Superior temporal gyrus (tissue), 1 donor: ENCODE measurements at regions not wholly inside any gene's neighbourhood (a gene's known extent, or its start where the extent isn't known, plus 50 kb on each side); places are given as distances from the start of the nearest gene placed in this dataset.
"Not testable (repeated sequence)": the region's sequence is repeated elsewhere in the genome, so short reads cannot be mapped to it uniquely, and the experiment has no call there.

ENCODE experiments used
- DNase-seq: peaks from one replicate; pipeline ENCODE4 v3.0.0-alpha.2; 2016; ENCODE audit errors: extremely low spot score

DNA sequence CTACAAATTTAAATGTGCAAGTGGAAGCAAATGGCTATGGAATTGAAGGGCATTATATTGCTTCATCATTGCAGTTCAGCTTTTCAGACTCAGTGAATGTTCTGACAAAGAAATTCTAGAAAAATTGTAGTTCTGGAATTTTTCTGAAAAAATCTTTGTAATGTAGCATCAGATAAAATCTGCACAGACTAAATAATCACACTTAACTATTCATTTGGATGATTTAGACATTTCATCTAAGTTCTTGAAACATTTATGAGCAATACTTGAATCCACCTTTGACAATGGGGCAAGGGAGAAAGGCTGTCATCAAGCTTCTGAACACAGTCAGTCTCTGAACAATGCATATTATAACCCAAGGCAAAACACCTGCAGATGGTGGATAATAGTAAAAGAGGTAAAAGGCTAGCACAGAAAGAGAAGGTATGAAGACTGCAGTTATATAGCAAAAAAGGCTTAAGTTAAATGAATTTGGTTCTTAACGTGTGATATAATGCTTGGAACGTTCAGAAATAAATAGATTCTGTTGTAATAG lies 1352.0 kb upstream of the NUDT12 start:
- DNase-seq, result no peak

DNA sequence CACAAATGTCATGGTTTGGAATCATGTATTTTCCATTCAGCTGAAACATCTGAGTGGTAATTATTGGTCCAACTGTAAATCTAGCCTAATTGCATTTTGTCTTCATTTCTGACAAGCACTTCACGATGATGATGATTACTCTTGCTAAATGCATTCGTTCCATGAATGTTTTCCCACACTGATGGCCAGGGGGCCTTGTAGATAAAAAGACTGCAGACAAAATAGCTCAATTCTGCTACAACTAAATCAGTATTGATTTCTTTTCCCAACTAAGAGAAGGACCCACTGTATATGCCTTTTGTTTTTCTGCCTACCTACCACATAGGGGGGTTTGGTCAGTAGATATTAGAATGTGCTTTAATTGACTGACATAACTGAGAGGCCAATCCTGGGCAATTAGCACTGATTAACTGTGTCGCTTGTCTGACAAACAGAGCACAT lies 1351.3 kb upstream of the NUDT12 start:
- DNase-seq, result no peak

DNA sequence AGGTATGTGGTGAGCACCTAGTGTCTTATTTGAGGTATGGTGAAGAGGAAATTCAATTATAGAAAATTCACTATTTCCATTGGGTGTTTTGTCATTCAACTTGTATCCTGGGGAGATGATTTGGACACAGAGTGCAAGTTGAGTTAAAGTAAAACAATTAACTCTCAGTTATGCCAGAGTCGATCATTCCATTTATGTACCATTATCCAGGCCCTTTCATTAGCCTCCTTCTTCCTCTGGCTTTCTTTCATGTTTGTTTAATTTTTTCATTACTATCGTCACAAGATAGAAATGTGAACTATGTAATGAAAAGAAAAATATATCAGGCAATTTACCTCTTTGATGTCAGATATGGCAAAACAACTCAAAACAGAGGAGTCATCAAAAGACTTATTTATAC lies 1347.2 kb upstream of the NUDT12 start:
- no peak for DNase-seq

DNA sequence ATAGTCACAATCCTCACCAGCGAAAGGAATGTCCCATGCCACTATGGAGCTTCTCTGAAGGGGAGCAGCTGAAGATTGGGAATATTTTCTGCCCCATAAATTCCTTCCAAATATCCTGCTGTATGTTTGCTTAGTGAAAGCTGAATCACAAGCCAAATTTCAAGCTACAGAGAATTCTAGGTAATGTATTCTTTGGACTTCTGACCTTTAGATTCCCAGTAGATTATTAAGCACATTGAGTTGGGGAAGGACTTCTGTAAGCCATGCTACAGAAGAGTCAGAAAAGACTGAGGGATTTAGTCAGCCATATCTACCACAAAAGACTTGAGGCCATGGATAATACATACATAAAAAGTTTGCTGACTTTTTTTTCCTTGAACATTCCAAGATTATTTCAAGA lies 1342.0 kb upstream of the NUDT12 start:
- DNase-seq, result no peak

DNA sequence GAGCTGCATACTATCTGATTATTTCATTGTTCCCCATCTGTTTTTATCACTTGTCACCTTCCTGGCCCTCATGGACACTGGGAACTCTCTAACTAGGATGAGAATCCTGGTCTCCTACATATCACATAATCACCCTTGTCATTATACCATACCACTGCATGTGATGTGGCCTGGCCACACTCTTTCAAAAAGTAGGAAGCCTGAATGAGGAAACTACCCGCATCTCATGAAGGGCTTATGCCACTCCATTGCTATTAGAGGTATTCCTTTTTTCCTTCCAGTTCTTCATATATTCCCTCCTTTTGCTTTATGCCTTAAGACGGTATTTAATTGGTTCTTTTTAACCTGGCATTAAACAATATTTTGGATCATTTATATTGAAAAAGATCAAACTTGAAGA lies 1341.4 kb upstream of the NUDT12 start:
- DNase-seq, result no peak

DNA sequence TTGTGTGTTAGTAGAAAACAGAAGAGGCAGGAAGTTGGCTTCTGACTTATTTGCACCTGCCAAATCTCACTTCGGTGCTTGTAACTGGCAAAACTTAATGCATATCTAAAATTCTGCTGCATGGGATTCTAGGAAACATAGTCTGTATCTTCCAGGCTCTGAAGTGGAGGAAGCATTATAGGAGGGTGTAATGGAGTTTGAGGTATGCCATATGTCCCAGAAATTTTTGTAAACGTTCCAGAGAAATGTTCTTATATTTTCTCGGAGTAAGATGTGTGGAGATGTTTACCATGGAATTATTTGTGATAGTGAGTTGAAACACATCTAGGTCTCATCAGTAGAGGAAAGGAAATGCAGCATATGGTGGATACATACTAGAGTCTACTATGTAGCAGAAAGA lies 1329.0 kb upstream of the NUDT12 start:
- DNase-seq, result peak; percentile 30

DNA sequence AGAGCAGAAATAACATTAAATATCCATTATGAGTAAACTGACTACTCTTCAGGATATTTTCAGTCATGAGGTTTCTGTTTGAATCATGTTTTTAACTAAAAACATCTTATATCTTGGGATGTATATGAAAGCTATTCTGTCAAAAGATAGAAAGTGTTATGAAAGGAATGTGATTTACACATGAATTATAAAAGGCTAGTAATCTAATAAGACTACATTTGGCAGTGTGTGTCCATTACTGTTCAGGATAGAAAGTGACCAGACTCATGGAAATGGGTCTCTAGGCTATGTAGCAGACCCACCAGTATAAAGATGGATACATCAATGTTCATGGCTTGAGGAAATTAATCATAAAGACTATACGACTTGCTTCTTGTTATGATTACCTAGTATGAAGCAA lies 1328.2 kb upstream of the NUDT12 start:
- no peak for DNase-seq

DNA sequence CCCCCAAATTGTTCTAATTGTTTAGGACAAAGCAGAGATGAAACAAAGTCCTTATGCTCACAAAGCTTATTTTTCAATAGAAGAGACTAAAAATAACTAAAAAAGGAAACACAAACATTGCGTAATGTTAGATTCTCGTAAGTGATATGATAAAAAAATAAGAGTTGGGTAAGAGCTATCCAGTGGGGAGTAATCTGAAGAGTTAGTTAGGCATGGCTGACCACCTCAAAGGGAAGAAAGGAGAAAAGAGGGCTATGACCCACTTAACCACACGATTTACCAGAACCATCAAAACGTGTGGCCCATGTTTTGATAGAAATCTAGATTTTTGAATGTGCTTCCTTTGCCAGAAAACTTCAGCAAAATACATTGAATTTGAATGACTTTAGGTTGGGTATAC lies 1296.8 kb upstream of the NUDT12 start:
- no peak for DNase-seq

DNA sequence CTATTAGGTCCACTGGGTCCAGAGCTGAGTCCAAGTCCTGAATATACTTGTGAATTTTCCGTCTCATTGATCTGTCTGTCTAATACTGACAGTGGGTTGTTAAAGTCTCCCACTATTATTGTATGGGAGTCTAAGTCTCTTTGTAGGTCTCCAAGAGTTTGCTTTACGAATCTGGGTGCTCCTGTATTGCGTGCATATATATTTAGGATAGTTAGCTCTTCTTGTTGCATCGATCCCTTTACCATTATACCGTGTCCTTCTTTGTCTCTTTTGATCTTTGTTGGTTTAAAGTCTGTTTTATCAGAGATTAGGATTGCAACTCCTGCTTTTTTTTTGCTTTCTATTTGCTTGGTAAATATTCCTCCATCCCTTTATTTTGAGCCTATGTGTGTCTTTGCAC lies 1289.5 kb upstream of the NUDT12 start:
- not testable (repeated sequence) for DNase-seq

DNA sequence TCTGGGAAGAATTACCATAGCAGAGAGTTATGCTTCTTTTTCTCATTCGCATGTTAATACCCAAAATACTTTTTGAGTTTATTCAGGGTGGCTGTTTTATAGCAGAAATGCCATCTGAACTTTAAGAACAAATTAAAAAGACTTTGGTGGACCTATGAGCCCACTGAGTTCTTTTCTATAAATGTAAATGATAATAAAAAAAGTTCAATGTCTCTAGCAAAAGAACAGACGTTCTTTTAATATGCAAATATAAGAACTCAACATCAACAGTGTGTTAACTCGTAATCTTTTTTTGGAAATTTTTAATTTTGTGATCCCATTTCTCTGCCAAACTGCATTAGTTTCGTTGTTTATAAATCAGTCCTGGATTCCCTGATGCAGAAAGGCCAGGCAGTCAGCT lies 1283.0 kb upstream of the NUDT12 start:
- DNase-seq, result no peak

DNA sequence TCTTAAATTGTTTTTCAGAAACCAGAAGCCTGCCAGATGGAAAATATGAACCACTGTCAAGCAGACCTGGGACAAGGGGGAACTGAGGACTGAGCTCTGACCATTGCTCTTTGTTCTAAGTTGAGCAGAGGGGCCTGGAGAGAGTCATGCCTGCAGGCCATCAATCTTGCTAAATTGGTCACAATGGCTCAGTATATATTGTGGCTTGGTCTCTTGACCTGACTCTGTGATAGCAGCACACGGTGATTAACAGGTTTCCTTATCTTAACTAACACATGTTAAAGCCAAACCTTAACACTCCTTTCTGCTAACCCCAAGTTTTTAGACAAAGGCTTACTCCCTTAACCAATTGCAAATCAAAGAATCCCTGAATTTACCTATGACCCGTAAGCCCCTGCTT lies 1281.2 kb upstream of the NUDT12 start:
- DNase-seq, result no peak

DNA sequence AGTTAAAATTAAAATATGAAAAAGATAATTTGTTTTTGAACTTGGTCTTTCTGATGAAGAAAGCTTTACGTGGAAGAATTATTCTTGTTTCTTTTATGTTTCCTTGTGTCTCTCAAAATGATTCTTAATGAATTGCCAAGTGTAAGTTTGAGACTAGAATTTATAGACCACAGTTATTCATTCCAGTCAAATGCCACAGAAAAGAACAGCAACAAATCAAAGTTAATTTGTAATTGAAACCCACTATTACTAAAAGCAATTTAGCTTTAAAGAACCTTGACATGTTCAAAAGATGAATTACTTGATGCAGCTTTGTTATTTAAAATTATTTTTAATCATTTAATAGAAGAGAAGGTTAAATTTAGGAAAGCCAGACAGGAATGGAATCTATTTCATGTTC lies 1277.7 kb upstream of the NUDT12 start:
- DNase-seq, result no peak

DNA sequence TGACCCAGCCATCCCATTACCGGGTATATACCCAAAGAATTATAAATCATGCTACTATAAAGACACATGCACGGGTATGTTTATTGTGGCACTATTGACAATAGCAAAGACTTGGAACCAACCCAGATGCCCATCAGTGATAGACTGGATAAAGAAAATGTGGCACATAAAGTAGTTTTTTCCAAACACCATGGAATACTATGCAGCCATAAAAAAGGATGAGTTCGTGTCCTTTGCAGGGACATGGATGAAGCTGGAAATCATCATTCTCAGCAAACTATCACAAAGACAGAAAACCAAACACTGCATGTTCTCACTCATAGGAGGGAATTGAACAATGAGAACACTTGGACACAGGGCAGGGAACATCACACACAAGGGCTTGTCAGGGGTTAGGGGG lies 1268.9 kb upstream of the NUDT12 start:
- not testable (repeated sequence) for DNase-seq

DNA sequence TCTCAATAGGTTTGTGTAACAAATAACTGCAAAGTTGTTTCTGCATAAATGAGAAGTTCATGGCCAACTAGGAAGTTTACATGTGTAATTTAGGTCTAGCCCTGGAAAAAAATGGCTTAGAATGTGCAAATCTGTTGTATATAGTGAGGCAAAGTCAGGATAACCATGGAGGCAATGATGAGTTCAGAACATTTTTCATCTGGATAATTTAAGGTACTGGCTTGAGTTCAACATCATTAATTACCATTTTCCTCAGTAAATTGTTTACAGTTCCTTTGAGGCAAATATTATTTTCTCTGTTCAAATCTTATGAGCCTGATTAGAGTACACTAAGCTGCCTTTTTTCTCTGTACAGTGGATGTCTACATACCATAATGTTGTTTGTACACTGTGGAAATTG lies 1259.0 kb upstream of the NUDT12 start:
- DNase-seq, result no peak

DNA sequence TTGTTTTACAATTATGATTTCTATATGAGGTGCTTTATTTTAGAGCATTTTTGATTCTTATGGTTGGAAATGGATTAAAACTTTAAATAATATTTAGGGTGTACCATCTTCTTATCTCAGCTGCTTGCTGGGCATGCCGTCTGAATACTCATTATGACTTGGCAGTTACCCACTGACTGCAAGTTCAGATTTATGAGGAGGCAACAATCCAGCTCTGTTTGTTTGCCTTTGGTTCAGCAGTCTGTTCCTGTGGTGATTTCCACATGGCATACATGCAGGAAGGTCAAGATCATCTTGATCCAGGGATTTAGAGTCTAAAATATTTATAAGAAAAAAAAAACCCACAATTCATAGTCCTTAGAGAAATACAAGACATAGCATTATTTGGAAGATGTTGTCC lies 1254.5 kb upstream of the NUDT12 start:
- DNase-seq, result no peak

DNA sequence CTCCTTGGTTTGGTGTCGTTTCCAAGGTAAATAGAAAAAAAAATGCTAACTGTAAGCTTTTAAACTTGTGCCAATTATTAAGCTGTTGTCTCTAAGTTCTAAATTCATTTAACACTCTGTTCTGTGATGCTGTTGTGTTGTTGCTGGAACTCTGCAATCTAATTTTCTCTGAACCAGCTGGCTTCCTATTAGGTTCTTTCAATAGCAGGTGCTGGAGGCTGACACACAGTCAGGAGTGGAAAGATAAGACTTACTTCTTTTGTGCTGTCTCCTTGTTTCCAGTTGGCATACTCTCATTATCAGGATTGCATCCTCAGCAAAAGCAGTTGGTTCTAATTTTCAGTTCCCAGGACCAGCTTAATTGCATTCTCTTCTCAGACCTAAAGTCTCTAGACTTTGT lies 1252.6 kb upstream of the NUDT12 start:
- no peak for DNase-seq

DNA sequence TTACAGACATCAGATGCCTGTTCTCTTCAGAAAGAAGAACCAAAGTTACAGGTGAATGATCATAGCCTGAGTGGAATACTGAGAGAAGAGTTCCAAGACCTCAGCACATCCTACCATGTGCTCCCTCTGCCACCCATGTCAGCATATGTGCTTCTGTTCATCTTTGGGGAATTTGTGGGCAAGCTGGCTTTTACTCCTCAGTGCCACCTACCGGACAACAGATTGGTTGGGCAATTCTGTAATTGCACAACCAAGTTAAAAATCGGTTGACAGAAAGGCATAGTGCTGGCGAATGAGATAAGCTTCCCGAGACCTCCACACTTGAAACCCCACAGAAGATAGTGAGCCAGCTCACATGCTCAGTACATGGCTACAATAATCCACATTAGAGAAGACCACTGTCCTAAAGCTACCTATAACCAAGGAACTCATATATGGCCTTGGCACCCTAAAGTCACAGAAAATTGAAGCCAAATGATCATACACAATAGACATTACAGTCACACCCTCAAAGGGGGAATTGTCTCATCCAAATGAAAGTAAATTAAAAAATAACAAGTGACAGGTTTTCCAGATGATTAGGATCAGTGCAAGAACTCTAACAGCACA lies 1238.0 kb upstream of the NUDT12 start:
- no peak for DNase-seq

DNA sequence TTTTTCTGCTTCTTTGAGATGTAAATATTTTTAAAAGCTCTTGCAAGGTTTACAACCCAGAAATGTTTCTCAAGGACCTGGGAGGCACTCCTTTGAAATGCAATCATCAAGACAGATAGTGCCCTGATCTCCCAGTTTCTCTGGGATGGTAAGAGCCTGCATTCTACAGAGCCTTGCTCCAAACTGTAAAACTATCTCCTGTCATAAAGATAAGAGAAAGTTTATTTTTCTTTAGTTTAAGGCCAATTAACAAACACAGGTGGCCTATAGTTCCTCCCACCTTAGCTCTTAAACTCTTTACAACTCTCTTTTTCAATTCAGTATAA lies 1231.1 kb upstream of the NUDT12 start:
- no peak for DNase-seq

DNA sequence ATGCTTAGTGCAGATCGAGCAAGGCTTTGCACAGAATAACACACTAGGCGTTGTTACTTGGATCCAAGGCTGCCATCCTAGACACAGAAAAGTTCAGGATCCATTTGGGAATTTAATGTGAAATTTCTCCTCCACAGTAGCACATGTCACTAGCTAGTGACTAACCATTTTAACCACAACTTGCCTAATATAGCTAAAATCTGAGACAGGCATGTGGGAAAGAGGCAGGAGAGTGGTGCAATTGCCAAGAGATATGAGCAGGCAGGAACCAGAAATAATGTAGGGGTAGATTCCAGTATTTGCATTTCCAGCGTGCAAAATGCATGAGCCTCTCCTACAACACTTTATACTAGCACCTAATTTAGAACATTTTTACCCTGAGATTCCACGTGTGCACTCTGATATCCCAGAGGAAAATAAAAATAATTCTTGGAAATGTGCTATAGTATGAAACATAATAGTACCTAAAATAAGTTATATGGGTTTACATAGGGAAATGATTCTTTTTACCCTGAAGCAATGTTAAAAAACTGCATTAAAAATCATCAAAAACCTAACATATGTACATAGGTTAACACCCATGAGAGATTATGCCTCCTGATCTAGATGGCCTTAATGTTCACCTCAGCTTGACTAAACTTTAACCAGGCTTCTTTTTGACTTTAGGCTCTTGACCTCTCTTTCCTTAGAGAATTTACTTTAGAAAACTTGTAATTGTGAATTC lies 1230.6 kb upstream of the NUDT12 start:
- no peak for DNase-seq

DNA sequence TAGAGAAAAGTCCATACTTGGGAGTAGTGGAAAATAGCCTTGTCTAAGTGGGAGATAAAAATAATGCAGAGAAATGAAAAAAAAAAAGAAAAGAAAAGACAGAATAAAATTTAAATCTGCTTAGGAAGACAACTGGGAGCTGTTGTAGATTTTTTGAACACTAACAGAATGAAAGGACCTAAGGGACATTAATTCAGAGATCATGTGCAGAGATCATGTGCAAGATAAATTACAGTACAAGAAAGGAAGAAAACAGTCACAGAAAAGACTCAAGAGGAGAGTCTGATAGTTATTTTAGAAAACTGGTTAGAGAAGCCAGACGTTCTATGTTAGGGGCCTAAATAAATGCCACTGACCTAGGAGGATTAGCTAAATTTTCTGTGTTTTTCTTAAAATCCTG lies 1226.8 kb upstream of the NUDT12 start:
- no peak for DNase-seq

DNA sequence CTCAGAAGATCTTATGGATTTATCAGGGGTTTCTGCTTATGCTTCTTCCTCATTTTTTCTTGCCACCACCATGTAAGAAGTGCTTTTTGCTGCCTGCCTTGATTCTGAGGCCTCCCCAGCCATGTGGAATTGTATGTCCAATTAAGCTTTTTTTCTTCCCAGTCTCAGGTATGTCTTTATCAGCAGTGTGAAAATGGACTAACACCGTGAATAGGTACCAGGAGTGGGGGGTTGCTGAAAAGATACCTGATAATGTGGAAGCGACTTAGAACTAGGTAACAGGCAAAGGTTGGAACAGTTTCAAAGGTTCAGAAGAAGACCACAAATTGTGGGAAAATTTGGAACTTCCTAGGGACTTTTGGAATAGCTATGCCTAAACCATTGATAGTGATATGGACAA lies 1222.5 kb upstream of the NUDT12 start:
- DNase-seq, result no peak

DNA sequence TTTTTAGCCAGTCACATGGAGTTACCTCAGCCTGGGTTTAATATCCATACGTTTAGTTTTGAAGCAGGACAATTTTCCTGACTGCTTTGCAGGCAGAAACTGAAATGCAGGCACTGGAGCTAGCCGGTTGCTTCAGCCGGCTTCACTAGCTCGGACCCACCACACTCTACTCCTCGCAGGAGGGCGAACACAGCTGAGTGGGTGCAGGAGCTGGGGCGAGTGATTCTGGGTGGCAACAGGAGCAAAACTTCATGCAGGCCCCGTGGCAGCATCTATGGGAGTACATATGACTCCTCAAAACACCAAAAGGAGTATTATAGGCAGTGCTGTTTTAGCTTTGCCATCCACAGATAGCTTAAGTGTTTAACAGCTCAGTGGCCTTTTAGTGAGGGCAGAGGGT lies 1211.8 kb upstream of the NUDT12 start:
- no peak for DNase-seq

DNA sequence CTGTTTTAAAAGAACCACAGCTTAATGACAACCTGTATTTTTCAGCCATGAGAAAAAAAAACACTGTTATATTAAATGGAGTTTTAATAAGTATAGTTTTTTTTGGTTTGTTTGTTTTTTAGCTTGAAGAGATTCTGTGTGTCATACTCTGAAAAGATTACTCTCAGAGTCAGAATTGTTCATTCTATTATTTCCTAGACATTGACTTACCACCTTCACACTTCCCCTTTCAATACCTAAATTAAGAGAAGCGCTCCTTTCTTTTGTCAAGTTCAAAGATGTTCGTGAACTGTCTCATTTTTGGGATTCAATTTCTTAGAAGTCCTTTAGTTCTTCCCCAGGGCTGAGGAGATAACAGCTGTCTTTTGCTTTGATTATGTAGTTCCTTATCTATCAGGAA lies 1201.6 kb upstream of the NUDT12 start:
- DNase-seq, result no peak

DNA sequence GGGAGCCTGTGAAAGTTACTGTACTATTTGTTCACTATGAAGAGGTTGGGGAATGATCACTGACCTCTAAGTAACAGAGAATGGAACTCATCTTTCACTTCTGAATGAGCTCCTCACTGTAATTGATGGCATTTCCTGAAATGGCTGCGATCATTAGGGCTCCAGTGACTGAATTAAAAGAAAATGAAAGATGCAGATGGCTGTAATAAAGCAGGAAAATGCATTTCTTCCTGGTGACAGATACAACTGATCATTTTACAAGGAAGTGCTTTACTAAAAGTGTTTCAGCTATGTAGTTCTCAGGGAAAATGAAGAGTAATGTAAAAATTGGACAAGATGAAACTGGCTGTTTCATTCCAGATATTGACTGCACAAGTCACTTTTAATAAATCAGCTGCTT lies 1200.6 kb upstream of the NUDT12 start:
- no peak for DNase-seq
